ENCODE measurements at regions not wholly inside any gene's neighbourhood (a gene's known extent, or its start where the extent isn't known, plus 50 kb on each side); places are given as distances from the start of the nearest gene placed in this dataset.

DNA sequence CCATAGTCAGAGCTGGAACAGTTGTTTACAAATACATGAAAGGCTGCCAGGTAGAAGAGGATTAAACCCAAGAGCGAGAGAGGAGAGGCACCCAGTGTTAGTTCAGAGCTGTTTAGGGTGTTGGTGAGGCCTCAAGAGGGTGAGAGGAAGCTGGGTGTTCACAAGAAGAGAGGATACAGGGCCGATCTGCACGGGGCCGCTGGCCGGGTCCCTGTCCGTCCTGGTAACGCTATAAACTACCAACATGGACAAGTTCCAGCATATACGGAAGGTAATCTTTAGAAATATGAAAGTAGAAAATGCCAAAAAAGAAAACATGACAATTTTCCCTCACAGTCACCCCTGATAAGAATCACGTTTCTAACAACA is 109.7 kb downstream of the TMEM18 start:
- TF ChIP-seq, protein P1, sequence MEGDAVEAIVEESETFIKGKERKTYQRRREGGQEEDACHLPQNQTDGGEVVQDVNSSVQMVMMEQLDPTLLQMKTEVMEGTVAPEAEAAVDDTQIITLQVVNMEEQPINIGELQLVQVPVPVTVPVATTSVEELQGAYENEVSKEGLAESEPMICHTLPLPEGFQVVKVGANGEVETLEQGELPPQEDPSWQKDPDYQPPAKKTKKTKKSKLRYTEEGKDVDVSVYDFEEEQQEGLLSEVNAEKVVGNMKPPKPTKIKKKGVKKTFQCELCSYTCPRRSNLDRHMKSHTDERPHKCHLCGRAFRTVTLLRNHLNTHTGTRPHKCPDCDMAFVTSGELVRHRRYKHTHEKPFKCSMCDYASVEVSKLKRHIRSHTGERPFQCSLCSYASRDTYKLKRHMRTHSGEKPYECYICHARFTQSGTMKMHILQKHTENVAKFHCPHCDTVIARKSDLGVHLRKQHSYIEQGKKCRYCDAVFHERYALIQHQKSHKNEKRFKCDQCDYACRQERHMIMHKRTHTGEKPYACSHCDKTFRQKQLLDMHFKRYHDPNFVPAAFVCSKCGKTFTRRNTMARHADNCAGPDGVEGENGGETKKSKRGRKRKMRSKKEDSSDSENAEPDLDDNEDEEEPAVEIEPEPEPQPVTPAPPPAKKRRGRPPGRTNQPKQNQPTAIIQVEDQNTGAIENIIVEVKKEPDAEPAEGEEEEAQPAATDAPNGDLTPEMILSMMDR (IDR thresholded peaks at IDR 0.05; ENCODE audit: borderline replicate concordance, extremely low read depth, low read length, poor library complexity, severe bottlenecking), result no peak
- no peak for TF ChIP-seq EZH2 (IDR thresholded peaks at IDR 0.05; ENCODE audit: borderline replicate concordance, low read depth, low read length, severe bottlenecking)
